ENCODE measurements at regions not wholly inside any gene's neighbourhood (a gene's known extent, or its start where the extent isn't known, plus 50 kb on each side); places are given as distances from the start of the nearest gene placed in this dataset.

DNA sequence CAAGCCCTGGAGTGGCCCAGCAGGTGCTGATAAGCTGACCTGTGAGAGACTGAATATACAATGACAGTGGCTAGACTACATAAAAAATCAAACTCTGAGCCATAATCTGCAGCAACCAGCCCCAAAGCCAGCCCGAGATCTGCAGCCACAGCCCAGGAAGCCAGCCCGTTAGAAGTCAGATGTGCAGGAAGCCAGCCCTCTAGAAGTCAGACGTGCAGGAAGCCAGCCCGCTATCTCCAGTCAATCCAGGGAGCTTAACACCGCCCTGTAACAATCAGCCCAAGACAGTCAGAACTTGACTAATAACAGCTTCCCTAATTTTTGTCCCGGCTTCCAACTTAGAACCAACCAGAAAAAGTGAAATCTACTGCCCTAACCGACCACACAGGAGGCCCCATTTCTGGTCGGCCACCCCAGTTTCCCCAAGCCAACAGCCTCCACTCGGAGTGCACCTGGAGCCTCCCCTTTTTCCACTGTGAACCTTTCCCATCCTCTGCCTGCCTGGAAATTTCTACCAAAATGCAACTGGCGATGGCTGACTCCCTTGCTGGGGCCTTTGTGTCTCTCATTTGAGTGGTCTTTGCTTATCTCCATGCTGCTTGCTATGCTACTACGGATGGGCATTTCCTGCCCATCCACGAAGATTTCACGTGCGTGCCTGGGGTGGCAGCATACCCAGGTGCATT, 769.3 kb downstream of the KCNJ18 start:
- Mint-ChIP-seq H3K4me3 (no peak overlapping the region), H3K4me1 (no peaks in the 10 kb centered on the region), H3K9me3 (peaks cover 66% of the 10 kb centered on the region), H3K36me3 (peaks cover 3% of the 10 kb centered on the region), H3K27me3 (ENCODE audit: insufficient read depth, low read depth) (peaks cover 3% of the 10 kb centered on the region), H3K27ac (no peak overlapping the region)
- H3K27me3 ChIP-seq, result no peaks in the 10 kb centered on the region
- no peaks in the 10 kb centered on the region for H4K20me1 ChIP-seq (ENCODE audit: low read depth)
- TF ChIP-seq EZH2 (IDR thresholded peaks at IDR 0.05), result no peak
- TF ChIP-seq, protein P1, sequence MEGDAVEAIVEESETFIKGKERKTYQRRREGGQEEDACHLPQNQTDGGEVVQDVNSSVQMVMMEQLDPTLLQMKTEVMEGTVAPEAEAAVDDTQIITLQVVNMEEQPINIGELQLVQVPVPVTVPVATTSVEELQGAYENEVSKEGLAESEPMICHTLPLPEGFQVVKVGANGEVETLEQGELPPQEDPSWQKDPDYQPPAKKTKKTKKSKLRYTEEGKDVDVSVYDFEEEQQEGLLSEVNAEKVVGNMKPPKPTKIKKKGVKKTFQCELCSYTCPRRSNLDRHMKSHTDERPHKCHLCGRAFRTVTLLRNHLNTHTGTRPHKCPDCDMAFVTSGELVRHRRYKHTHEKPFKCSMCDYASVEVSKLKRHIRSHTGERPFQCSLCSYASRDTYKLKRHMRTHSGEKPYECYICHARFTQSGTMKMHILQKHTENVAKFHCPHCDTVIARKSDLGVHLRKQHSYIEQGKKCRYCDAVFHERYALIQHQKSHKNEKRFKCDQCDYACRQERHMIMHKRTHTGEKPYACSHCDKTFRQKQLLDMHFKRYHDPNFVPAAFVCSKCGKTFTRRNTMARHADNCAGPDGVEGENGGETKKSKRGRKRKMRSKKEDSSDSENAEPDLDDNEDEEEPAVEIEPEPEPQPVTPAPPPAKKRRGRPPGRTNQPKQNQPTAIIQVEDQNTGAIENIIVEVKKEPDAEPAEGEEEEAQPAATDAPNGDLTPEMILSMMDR (IDR thresholded peaks at IDR 0.05), result no peak
- TF ChIP-seq EZH2phosphoT487 (IDR thresholded peaks at IDR 0.05), result no peak
- H3K4me2 ChIP-seq, result no peak overlapping the region
- no peak for DNase-seq (ENCODE audit: low spot score)
- no peak overlapping the region for H3K9ac ChIP-seq
- H3K4me3 ChIP-seq, result no peak overlapping the region
- H3F3A ChIP-seq (ENCODE audit: low read depth), result no peaks in the 10 kb centered on the region
- no peak overlapping the region for H3K27ac ChIP-seq
- no peaks in the 10 kb centered on the region for H3K79me2 ChIP-seq (ENCODE audit: low read depth)
- peaks cover 16% of the 10 kb centered on the region for H3K9me3 ChIP-seq (ENCODE audit: low read depth)
- H2AFZ ChIP-seq (replicated peaks), result no peak overlapping the region
- H3K36me3 ChIP-seq, result no peaks in the 10 kb centered on the region
- no peaks in the 10 kb centered on the region for H3K4me1 ChIP-seq

DNA sequence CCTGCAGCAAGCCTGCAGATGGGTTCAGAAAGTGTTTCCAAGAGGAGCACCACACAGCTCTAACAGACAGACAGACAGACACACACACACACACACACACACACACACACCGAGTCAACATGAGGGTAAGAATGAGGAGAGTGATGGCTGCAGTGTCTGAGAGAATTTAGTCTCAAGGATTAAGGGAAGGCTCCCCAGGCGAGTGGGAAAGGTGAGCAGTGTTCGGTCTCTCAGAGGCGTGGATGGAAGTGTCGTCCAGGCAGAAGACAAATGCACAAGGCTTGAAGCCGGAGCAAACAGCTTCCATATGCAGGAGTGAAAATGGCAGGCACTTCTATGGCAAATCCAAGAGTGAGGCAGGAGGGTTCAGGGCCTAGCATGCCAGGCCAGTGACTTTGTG, 770.1 kb downstream of the KCNJ18 start:
- no peak overlapping the region for H3K9ac ChIP-seq
- H3K27me3 Mint-ChIP-seq (ENCODE audit: insufficient read depth, low read depth), result peaks cover 3% of the 10 kb centered on the region
- peaks cover 3% of the 10 kb centered on the region for H3K36me3 Mint-ChIP-seq
- H3F3A ChIP-seq (ENCODE audit: low read depth), result no peaks in the 10 kb centered on the region
- H3K27ac Mint-ChIP-seq, result no peak overlapping the region
- H3K4me1 ChIP-seq, result no peaks in the 10 kb centered on the region
- peaks cover 65% of the 10 kb centered on the region for H3K9me3 Mint-ChIP-seq
- no peak overlapping the region for H3K4me3 ChIP-seq
- H3K4me1 Mint-ChIP-seq, result no peaks in the 10 kb centered on the region
- no peak overlapping the region for H2AFZ ChIP-seq (replicated peaks)
- H3K9me3 ChIP-seq (ENCODE audit: low read depth), result peaks cover 16% of the 10 kb centered on the region
- no peaks in the 10 kb centered on the region for H3K36me3 ChIP-seq
- no peak overlapping the region for H3K4me3 Mint-ChIP-seq
- H3K4me2 ChIP-seq, result no peak overlapping the region
- H3K27ac ChIP-seq, result no peak overlapping the region
- H3K79me2 ChIP-seq (ENCODE audit: low read depth), result no peaks in the 10 kb centered on the region
- no peaks in the 10 kb centered on the region for H3K27me3 ChIP-seq
- no peak for DNase-seq (ENCODE audit: low spot score)
- TF ChIP-seq, protein P1 (IDR thresholded peaks at IDR 0.05), result no peak
- TF ChIP-seq EZH2 (IDR thresholded peaks at IDR 0.05) (no peak), EZH2phosphoT487 (IDR thresholded peaks at IDR 0.05) (no peak)
- H4K20me1 ChIP-seq (ENCODE audit: low read depth), result no peaks in the 10 kb centered on the region

DNA sequence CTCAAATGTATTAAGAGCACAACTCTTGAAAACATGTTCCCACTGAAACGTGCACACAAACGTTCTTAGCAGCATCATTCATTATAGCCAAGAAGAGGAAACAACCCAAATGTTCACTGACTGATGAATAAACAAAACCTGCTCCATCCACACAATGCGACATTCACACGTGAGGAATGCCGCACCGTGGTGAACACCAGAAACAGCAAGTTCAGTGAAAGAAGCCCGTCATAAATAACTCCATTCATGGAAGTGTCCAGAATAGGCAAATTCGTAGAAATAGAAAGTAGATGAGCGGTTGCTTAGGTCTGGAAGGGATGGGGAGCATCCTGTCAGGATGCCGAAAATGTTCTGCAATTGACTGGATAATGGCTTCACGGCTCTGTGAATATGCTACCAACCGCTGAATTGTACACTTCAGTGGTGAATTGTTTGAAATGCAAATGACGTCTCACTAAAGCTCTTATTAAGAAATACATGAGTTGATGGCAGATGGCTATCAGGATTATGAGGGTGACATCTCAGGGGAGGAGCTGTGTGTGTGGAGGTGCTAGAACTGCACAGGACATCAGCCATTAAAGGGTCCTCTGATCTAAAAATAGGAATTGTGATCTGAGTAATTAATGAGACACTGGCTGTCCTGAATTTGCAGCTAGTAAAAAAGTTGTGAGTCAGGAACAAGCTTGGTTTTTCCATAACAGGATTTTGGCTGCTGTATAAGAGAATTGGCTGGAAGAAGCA, 771.0 kb downstream of the KCNJ18 start:
- Mint-ChIP-seq H3K27ac (no peak overlapping the region), H3K27me3 (ENCODE audit: insufficient read depth, low read depth) (peaks cover 6% of the 10 kb centered on the region), H3K9me3 (peaks cover 62% of the 10 kb centered on the region), H3K36me3 (peaks cover 3% of the 10 kb centered on the region), H3K4me3 (no peak overlapping the region), H3K4me1 (no peaks in the 10 kb centered on the region)
- Histone ChIP-seq H3K4me1 (no peaks in the 10 kb centered on the region), H3K27ac (no peak overlapping the region), H3F3A (ENCODE audit: low read depth) (no peaks in the 10 kb centered on the region), H3K4me3 (no peak overlapping the region), H3K27me3 (no peaks in the 10 kb centered on the region), H3K36me3 (no peaks in the 10 kb centered on the region), H3K4me2 (no peak overlapping the region), H3K9me3 (ENCODE audit: low read depth) (peaks cover 16% of the 10 kb centered on the region), H3K9ac (no peak overlapping the region), H2AFZ (replicated peaks) (no peak overlapping the region), H3K79me2 (ENCODE audit: low read depth) (no peaks in the 10 kb centered on the region), H4K20me1 (ENCODE audit: low read depth) (no peaks in the 10 kb centered on the region)
- TF ChIP-seq, protein P1 (IDR thresholded peaks at IDR 0.05), result no peak
- no peak for TF ChIP-seq EZH2phosphoT487 (IDR thresholded peaks at IDR 0.05)
- no peak for TF ChIP-seq EZH2 (IDR thresholded peaks at IDR 0.05)
- DNase-seq (ENCODE audit: low spot score), result no peak

Data from neural progenitor cell (in vitro differentiated cells).